HEK293 (cell line): ENCODE measurements at regions not wholly inside any gene's neighbourhood (a gene's known extent, or its start where the extent isn't known, plus 50 kb on each side); places are given as distances from the start of the nearest gene placed in this dataset.

ENCODE experiments used
- CTCF ChIA-PET: fragments of 350-600 bp; formaldehyde crosslinking; extraction: SDS; loops from one replicate; lab custom pipeline; 2021; ENCODE audit warnings: antibody characterized with exemption; lab: Yijun Ruan, JAX
- POLR2A ChIA-PET: fragments of 300-600 bp; formaldehyde crosslinking; extraction: SDS; loops from one replicate; lab custom pipeline; 2020; ENCODE audit warnings: antibody characterized with exemption, inconsistent platforms; lab: Yijun Ruan, JAX
- H3K27ac ChIP-seq: fragments of 200-500 bp; sonication (Bioruptor generic); 2 replicates; pipeline ENCODE4 v1.5.1; 2014; ENCODE audit warnings: low read depth, low read length, control low read depth, inconsistent platforms; ENCODE audit errors: extremely low read depth
- H3K36me3 ChIP-seq, 2 experiments: fragments of 200-500 bp in 1 of 2; sonication (Bioruptor generic) in 1 of 2; 1 replicate in 1 of 2; 2 replicates in 1 of 2; pipeline ENCODE4 v1.5.1; 2014 to 2017; ENCODE audit warnings: inconsistent platforms in 2 of 2, low read length in 2 of 2; ENCODE audit not compliant: control insufficient read depth in 2 of 2, insufficient read depth in 1 of 2
- H3K4me1 ChIP-seq: fragments of 200-500 bp; sonication (Bioruptor generic); 2 replicates; pipeline ENCODE4 v1.5.1; 2014; ENCODE audit warnings: mild to moderate bottlenecking, low read length, inconsistent platforms; ENCODE audit not compliant: control insufficient read depth, insufficient read depth
- H3K4me3 ChIP-seq: 2 replicates; pipeline ENCODE4 v1.5.1; 2011; ENCODE audit warnings: low read depth, mild to moderate bottlenecking, control low read depth, low read length, moderate library complexity
- H3K9me3 ChIP-seq: fragments of 200-500 bp; sonication (Bioruptor generic); 2 replicates; pipeline ENCODE4 v1.5.1; 2014; ENCODE audit warnings: low read depth, low read length, inconsistent platforms; ENCODE audit not compliant: control insufficient read depth, insufficient read depth
- KLF9 ChIP-seq: fragments of 450-650 bp; formaldehyde crosslinking; IDR thresholded peaks from 2 replicates; pipeline ENCODE4 v1.5.1; 2016; ENCODE audit warnings: missing biosample characterization, missing genetic modification characterization, low read depth
- ZBTB17 ChIP-seq: fragments of 450-650 bp; formaldehyde crosslinking; IDR thresholded peaks from 2 replicates; pipeline ENCODE4 v1.5.1; 2016; ENCODE audit warnings: missing biosample characterization, missing genetic modification characterization
- ZEB2 ChIP-seq: fragments of 450-650 bp; formaldehyde crosslinking; IDR thresholded peaks from 2 replicates; pipeline ENCODE4 v1.5.1; 2016; ENCODE audit warnings: missing biosample characterization, missing genetic modification characterization
- ZFP3 ChIP-seq: fragments of 450-650 bp; formaldehyde crosslinking; IDR thresholded peaks from 2 replicates; pipeline ENCODE4 v1.5.1; 2016; ENCODE audit warnings: low read depth, missing biosample characterization, missing genetic modification characterization
- ZNF132 ChIP-seq: fragments of 450-650 bp; formaldehyde crosslinking; IDR thresholded peaks from 2 replicates; pipeline ENCODE4 v1.5.1; 2017; ENCODE audit warnings: missing biosample characterization, missing genetic modification characterization, borderline replicate concordance
- ZNF266 ChIP-seq: fragments of 450-650 bp; formaldehyde crosslinking; IDR thresholded peaks from 2 replicates; pipeline ENCODE4 v1.5.1; 2016; ENCODE audit warnings: missing biosample characterization, missing genetic modification characterization, low read depth
- ZNF37A ChIP-seq: fragments of 450-650 bp; IDR thresholded peaks from 2 replicates; pipeline ENCODE4 v1.5.1; 2018; ENCODE audit warnings: missing biosample characterization, missing genetic modification characterization
- ZNF501 ChIP-seq: fragments of 450-650 bp; formaldehyde crosslinking; IDR thresholded peaks from 2 replicates; pipeline ENCODE4 v1.5.1; 2016; ENCODE audit warnings: missing biosample characterization, missing genetic modification characterization
- ZNF548 ChIP-seq: fragments of 450-650 bp; formaldehyde crosslinking; IDR thresholded peaks from 2 replicates; pipeline ENCODE4 v1.5.1; 2016; ENCODE audit warnings: missing biosample characterization, missing genetic modification characterization
- ZNF561 ChIP-seq: fragments of 450-650 bp; IDR thresholded peaks from 2 replicates; pipeline ENCODE4 v1.5.1; 2018; ENCODE audit warnings: missing biosample characterization, missing genetic modification characterization, borderline replicate concordance
- ZNF585B ChIP-seq: fragments of 450-650 bp; formaldehyde crosslinking; IDR thresholded peaks from 2 replicates; pipeline ENCODE4 v1.5.1; 2016; ENCODE audit warnings: missing biosample characterization, missing genetic modification characterization
- ZNF670 ChIP-seq: fragments of 450-650 bp; formaldehyde crosslinking; IDR thresholded peaks from 2 replicates; pipeline ENCODE4 v1.5.1; 2016; ENCODE audit warnings: missing biosample characterization, missing genetic modification characterization, low read depth
- ZNF830 ChIP-seq: fragments of 450-650 bp; IDR thresholded peaks from 2 replicates; pipeline ENCODE4 v1.5.0; 2018; ENCODE audit warnings: missing biosample characterization, missing genetic modification characterization, low read depth, mild to moderate bottlenecking, moderate library complexity
- ZSCAN30 ChIP-seq: fragments of 450-650 bp; IDR thresholded peaks from 2 replicates; pipeline ENCODE4 v1.5.1; 2018; ENCODE audit warnings: missing biosample characterization, mild to moderate bottlenecking, missing genetic modification characterization, moderate library complexity
- TF ChIP-seq, protein P1 (sequence below): fragments of 450-650 bp; formaldehyde crosslinking; IDR thresholded peaks from 2 replicates; pipeline ENCODE4 v1.5.1; 2016; ENCODE audit warnings: missing biosample characterization, missing genetic modification characterization
- TF ChIP-seq, protein P2 (sequence below): fragments of 450-650 bp; formaldehyde crosslinking; IDR thresholded peaks from 2 replicates; pipeline ENCODE4 v1.5.1; 2017; ENCODE audit warnings: missing biosample characterization, missing genetic modification characterization
- TF ChIP-seq, protein P3 (sequence below): fragments of 450-650 bp; formaldehyde crosslinking; IDR thresholded peaks from 2 replicates; pipeline ENCODE4; 2016; ENCODE audit warnings: missing biosample characterization, missing genetic modification characterization
- TF ChIP-seq, protein P4 (sequence below): fragments of 450-650 bp; formaldehyde crosslinking; IDR thresholded peaks from 2 replicates; pipeline ENCODE4 v1.5.1; 2016; ENCODE audit warnings: missing biosample characterization, missing genetic modification characterization
- TF ChIP-seq, protein P5 (sequence below): fragments of 450-650 bp; formaldehyde crosslinking; optimal IDR thresholded peaks from 2 replicates; pipeline ENCODE3; 2016; ENCODE audit warnings: missing biosample characterization, mild to moderate bottlenecking, missing genetic modification characterization
- TF ChIP-seq, protein P6 (sequence below): fragments of 450-650 bp; formaldehyde crosslinking; IDR thresholded peaks from 2 replicates; pipeline ENCODE4 v1.5.1; 2017; ENCODE audit warnings: missing biosample characterization, missing genetic modification characterization

DNA sequence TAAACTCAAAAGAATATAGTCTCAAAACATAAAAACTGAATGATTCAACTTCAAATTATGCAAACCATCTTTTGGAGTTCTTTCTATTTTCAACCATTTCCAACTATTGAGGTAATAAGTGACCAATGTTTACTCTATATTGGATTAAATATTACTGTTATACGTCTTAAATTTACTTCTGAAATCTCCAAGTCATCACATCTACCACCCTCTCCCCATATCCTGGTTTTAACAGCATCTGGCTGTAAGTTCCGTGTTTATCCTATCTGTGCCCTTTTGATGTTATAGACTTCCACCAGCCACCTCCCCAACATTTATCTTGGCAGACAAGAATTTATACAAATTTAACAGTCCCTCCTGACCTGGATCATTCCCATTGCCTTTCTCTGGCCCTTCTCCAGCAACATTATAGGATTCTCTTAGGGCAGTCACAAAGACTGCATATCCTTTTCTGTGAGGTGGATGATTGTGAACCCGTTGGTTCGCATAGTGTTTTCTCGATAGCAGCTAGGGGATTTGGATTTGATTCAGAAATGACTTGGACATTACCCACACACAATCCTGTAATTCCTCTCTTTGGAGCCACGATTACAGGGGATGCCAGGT is 313.4 kb upstream of the FMN2 start (continued):
- TF ChIP-seq ZNF132 (no peak), ZEB2 (tag by site-specific recombination) (no peak), ZFP3 (tag by site-specific recombination) (no peak)
- TF ChIP-seq, protein P1, sequence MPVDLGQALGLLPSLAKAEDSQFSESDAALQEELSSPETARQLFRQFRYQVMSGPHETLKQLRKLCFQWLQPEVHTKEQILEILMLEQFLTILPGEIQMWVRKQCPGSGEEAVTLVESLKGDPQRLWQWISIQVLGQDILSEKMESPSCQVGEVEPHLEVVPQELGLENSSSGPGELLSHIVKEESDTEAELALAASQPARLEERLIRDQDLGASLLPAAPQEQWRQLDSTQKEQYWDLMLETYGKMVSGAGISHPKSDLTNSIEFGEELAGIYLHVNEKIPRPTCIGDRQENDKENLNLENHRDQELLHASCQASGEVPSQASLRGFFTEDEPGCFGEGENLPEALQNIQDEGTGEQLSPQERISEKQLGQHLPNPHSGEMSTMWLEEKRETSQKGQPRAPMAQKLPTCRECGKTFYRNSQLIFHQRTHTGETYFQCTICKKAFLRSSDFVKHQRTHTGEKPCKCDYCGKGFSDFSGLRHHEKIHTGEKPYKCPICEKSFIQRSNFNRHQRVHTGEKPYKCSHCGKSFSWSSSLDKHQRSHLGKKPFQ (tag by site-specific recombination), result no peak
- TF ChIP-seq, protein P2, sequence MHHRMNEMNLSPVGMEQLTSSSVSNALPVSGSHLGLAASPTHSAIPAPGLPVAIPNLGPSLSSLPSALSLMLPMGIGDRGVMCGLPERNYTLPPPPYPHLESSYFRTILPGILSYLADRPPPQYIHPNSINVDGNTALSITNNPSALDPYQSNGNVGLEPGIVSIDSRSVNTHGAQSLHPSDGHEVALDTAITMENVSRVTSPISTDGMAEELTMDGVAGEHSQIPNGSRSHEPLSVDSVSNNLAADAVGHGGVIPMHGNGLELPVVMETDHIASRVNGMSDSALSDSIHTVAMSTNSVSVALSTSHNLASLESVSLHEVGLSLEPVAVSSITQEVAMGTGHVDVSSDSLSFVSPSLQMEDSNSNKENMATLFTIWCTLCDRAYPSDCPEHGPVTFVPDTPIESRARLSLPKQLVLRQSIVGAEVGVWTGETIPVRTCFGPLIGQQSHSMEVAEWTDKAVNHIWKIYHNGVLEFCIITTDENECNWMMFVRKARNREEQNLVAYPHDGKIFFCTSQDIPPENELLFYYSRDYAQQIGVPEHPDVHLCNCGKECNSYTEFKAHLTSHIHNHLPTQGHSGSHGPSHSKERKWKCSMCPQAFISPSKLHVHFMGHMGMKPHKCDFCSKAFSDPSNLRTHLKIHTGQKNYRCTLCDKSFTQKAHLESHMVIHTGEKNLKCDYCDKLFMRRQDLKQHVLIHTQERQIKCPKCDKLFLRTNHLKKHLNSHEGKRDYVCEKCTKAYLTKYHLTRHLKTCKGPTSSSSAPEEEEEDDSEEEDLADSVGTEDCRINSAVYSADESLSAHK, result no peak

DNA sequence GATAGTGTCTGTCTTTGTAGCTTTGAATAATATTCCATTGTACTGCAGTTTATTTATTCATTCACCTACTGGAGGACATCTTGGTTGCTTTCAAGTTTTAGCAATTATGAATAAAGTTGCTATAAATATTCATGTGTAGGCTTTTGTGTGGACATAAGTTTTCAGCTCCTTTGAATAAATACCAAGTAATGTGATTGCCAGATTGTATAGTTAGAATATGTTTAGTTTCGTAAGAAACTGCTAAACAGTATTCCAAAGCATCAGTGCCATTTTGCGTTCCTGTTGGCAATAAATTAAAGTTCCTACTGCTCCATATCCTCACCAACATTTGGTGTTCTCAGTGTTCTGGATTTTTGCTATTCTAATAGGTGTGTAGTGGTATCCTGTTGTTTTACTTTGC is 311.7 kb upstream of the FMN2 start:
- H3K36me3 ChIP-seq, result no peaks in the 10 kb centered on the region
- CTCF ChIA-PET, result no interaction called here
- TF ChIP-seq, protein P3, sequence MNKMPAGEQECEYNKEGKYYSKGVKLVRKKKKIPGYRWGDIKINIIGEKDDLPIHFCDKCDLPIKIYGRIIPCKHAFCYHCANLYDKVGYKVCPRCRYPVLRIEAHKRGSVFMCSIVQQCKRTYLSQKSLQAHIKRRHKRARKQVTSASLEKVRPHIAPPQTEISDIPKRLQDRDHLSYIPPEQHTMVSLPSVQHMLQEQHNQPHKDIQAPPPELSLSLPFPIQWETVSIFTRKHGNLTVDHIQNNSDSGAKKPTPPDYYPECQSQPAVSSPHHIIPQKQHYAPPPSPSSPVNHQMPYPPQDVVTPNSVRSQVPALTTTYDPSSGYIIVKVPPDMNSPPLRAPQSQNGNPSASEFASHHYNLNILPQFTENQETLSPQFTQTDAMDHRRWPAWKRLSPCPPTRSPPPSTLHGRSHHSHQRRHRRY (tag by site-specific recombination), result no peak
- no peak for TF ChIP-seq ZNF37A
- no peak for TF ChIP-seq ZNF548
- TF ChIP-seq ZNF670, result no peak
- TF ChIP-seq ZNF585B (tag by site-specific recombination), result no peak
- TF ChIP-seq ZNF501, result no peak
- TF ChIP-seq KLF9 (tag by site-specific recombination), result no peak
- TF ChIP-seq ZNF830 (tag by site-specific recombination), result no peak
- TF ChIP-seq, protein P4, sequence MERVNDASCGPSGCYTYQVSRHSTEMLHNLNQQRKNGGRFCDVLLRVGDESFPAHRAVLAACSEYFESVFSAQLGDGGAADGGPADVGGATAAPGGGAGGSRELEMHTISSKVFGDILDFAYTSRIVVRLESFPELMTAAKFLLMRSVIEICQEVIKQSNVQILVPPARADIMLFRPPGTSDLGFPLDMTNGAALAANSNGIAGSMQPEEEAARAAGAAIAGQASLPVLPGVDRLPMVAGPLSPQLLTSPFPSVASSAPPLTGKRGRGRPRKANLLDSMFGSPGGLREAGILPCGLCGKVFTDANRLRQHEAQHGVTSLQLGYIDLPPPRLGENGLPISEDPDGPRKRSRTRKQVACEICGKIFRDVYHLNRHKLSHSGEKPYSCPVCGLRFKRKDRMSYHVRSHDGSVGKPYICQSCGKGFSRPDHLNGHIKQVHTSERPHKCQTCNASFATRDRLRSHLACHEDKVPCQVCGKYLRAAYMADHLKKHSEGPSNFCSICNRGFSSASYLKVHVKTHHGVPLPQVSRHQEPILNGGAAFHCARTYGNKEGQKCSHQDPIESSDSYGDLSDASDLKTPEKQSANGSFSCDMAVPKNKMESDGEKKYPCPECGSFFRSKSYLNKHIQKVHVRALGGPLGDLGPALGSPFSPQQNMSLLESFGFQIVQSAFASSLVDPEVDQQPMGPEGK (tag by site-specific recombination), result no peak
- no peak for TF ChIP-seq ZNF266 (tag by site-specific recombination)
- TF ChIP-seq, protein P5, sequence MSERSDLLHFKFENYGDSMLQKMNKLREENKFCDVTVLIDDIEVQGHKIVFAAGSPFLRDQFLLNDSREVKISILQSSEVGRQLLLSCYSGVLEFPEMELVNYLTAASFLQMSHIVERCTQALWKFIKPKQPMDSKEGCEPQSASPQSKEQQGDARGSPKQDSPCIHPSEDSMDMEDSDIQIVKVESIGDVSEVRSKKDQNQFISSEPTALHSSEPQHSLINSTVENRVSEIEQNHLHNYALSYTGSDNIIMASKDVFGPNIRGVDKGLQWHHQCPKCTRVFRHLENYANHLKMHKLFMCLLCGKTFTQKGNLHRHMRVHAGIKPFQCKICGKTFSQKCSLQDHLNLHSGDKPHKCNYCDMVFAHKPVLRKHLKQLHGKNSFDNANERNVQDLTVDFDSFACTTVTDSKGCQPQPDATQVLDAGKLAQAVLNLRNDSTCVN (tag by site-specific recombination), result no peak
- TF ChIP-seq, protein P6, sequence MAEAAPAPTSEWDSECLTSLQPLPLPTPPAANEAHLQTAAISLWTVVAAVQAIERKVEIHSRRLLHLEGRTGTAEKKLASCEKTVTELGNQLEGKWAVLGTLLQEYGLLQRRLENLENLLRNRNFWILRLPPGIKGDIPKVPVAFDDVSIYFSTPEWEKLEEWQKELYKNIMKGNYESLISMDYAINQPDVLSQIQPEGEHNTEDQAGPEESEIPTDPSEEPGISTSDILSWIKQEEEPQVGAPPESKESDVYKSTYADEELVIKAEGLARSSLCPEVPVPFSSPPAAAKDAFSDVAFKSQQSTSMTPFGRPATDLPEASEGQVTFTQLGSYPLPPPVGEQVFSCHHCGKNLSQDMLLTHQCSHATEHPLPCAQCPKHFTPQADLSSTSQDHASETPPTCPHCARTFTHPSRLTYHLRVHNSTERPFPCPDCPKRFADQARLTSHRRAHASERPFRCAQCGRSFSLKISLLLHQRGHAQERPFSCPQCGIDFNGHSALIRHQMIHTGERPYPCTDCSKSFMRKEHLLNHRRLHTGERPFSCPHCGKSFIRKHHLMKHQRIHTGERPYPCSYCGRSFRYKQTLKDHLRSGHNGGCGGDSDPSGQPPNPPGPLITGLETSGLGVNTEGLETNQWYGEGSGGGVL, result no peak
- TF ChIP-seq ZNF561 (tag by site-specific recombination), result no peak
- no peak for TF ChIP-seq ZSCAN30 (tag by site-specific recombination)
- TF ChIP-seq ZBTB17 (tag by site-specific recombination), result no peak

More for the DNA sequence above, 311.7 kb upstream of the FMN2 start:
- H3K27ac ChIP-seq, result no peak overlapping the region
- POLR2A ChIA-PET, result no interaction called here
- no peaks in the 10 kb centered on the region for H3K4me1 ChIP-seq
- H3K9me3 ChIP-seq, result no peaks in the 10 kb centered on the region
- H3K4me3 ChIP-seq, result no peak overlapping the region
